Tibial nerve (tissue), 4 donors: ENCODE measurements at regions not wholly inside any gene's neighbourhood (a gene's known extent, or its start where the extent isn't known, plus 50 kb on each side); places are given as distances from the start of the nearest gene placed in this dataset.

ENCODE experiments used
- DNase-seq, 2 donors: peaks; one replicate each; pipeline ENCODE4 v3.0.0-alpha.2; 2019; ENCODE audit warnings: low spot score in 2 of 2
- H3K27ac ChIP-seq, 4 donors: fragments of 200-600 bp; sonication (generic) in 3 of 4; one replicate each; pipeline ENCODE4 v1.5.1; 2017 to 2019; ENCODE audit warnings: mild to moderate bottlenecking in 1 of 4
- H3K27me3 ChIP-seq, 2 donors: fragments of 200-600 bp; sonication (generic) in 1 of 2; one replicate each; pipeline versions ENCODE4 v1.5.1 to v1.6.0; 2017 to 2019
- H3K36me3 ChIP-seq, 3 donors: fragments of 200-600 bp; sonication (generic); one replicate each; pipeline ENCODE4 v1.5.1; 2018 to 2019
- H3K4me1 ChIP-seq, 4 donors: fragments of 200-600 bp; sonication (generic) in 3 of 4; one replicate each; pipeline ENCODE4 v1.5.1; 2017 to 2019
- H3K4me3 ChIP-seq, 4 donors: fragments of 200-600 bp; sonication (generic) in 3 of 4; one replicate each; pipeline ENCODE4 v1.5.1; 2017 to 2019; ENCODE audit warnings: mild to moderate bottlenecking in 1 of 4, moderate library complexity in 1 of 4
- H3K9me3 ChIP-seq, 4 donors: fragments of 200-600 bp; sonication (generic) in 3 of 4; one replicate each; pipeline ENCODE4 v1.5.1; 2017 to 2019
- CTCF ChIP-seq, 5 experiments: fragments of 200-600 bp in 3 of 5; fragments of 450-650 bp in 2 of 5; sonication (generic) in 3 of 5; IDR thresholded peaks; one replicate each; pipeline ENCODE4 v1.5.1; 2016 to 2019; ENCODE audit warnings: antibody characterized with exemption in 5 of 5, mild to moderate bottlenecking in 3 of 5, moderate library complexity in 2 of 5
- EP300 ChIP-seq, 2 donors: sonication (generic); formaldehyde crosslinking; IDR thresholded peaks; one replicate each; pipeline ENCODE4 v1.6.1; 2017; ENCODE audit warnings: antibody characterized with exemption in 2 of 2, mild to moderate bottlenecking in 1 of 2
- POLR2A ChIP-seq, 2 donors: fragments of 450-650 bp; IDR thresholded peaks; one replicate each; pipeline ENCODE4 v1.6.1; 2017; ENCODE audit warnings: antibody characterized with exemption in 2 of 2, mild to moderate bottlenecking in 2 of 2, moderate library complexity in 2 of 2
- WGBS, 2 donors: methylation state at CpG; one replicate each; pipeline ENCODE4 v1.1.5; 2018; 5-methylcytosine and 5-hydroxymethylcytosine counted together

DNA sequence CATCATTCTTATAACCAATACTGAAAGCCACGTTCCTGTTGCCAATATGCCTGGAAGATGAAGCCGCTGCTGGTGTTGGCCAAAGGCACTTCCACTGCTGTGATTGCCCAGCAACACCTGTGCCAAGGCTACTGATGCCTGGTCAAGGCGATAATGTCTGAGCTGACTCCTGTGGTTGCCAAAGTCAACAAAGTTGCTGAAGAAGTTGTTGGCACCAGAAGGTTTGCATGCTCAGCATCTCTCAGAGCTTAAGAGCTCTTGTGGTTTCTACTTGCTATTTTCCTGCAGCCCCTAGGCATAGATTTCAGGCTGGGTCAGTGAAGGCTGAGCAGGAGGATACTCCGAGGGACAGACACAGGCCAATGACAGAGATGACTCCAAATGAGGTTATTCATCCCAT is 63.4 kb upstream of the RAB3GAP2 start:
- peaks cover 0 to 4% (median 0%) of the 10 kb centered on the region in 4 donors for H3K4me1 ChIP-seq
- no peak overlapping the region for H3K27ac ChIP-seq
- no peak overlapping the region for H3K4me3 ChIP-seq
- H3K27me3 ChIP-seq: no peaks in the 10 kb centered on the region
- no peaks in the 10 kb centered on the region for H3K9me3 ChIP-seq
- no peaks in the 10 kb centered on the region for H3K36me3 ChIP-seq
- WGBS, 2 donors: 65 to 66% methylated on average over 4 of the region's 4 CpGs
- TF ChIP-seq POLR2A (IDR thresholded peaks at IDR 0.05): no peak
- no peak for TF ChIP-seq CTCF (IDR thresholded peaks at IDR 0.05)
- no peak for TF ChIP-seq EP300 (IDR thresholded peaks at IDR 0.05)
- no peak for DNase-seq

DNA sequence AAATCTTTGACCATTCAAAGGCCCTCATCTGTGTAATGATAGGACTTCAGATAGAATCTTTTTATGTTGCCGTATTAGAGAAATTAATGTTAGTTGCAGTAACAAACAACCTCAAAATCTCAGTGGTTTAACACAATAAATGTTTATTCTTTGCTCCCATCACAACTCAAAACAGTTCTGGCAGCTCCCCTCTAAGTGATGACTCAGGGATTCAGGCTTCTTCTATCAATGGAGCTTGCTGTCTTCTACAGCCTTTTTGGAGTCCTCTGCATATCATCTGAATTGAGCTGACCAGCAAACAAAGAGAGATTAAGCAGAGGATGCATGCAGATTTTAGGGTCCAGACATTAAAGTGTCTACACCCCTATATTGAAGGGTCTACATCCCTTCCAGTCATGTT is 59.1 kb upstream of the RAB3GAP2 start:
- H3K4me1 ChIP-seq: peaks cover 0 to 4% (median 0%) of the 10 kb centered on the region in 4 donors
- H3K36me3 ChIP-seq: no peaks in the 10 kb centered on the region
- H3K27me3 ChIP-seq: no peaks in the 10 kb centered on the region
- peak overlapping the region in 1 of 4 donors; percentile 58 for H3K27ac ChIP-seq
- WGBS, 2 donors: 57 to 62% methylated on average over 1 of the region's 1 CpG
- H3K9me3 ChIP-seq: no peaks in the 10 kb centered on the region
- no peak for DNase-seq
- H3K4me3 ChIP-seq: no peak overlapping the region
- no peak for TF ChIP-seq CTCF (IDR thresholded peaks at IDR 0.05)

- H3K9me3 ChIP-seq: no peaks in the 10 kb centered on the region
- peaks cover 0 to 14% (median 0%) of the 10 kb centered on the region in 4 donors for H3K4me1 ChIP-seq
- TF ChIP-seq POLR2A (IDR thresholded peaks at IDR 0.05) (no peak), EP300 (IDR thresholded peaks at IDR 0.05) (peak in 1 of 2 donors; percentile 29), CTCF (IDR thresholded peaks at IDR 0.05) (no peak)
- no peak overlapping the region for H3K4me3 ChIP-seq
- peak overlapping the region in 3 of 4 donors; percentile 4 to 71 (median 58) for H3K27ac ChIP-seq
- no peaks in the 10 kb centered on the region for H3K27me3 ChIP-seq
- no peaks in the 10 kb centered on the region for H3K36me3 ChIP-seq
- no peak for DNase-seq
- 43 to 45% methylated on average over 3 of the region's 3 CpGs for WGBS, 2 donors
Measured at GRCh38 chr1:220330265-220330664, 58.0 kb upstream of the RAB3GAP2 start.

GRCh38 chr1:220327106-220327505 is 54.9 kb upstream of the RAB3GAP2 start:
- no peaks in the 10 kb centered on the region for H3K9me3 ChIP-seq
- 81 to 83% methylated on average over 6 of the region's 6 CpGs for WGBS, 2 donors
- DNase-seq: no peak
- H3K4me3 ChIP-seq: no peak overlapping the region
- TF ChIP-seq CTCF (IDR thresholded peaks at IDR 0.05): no peak
- no peak for TF ChIP-seq POLR2A (IDR thresholded peaks at IDR 0.05)
- no peak for TF ChIP-seq EP300 (IDR thresholded peaks at IDR 0.05)
- no peaks in the 10 kb centered on the region for H3K36me3 ChIP-seq
- H3K27ac ChIP-seq: no peak overlapping the region
- H3K4me1 ChIP-seq: peaks cover 0 to 16% (median 0%) of the 10 kb centered on the region in 4 donors
- no peaks in the 10 kb centered on the region for H3K27me3 ChIP-seq

- Histone ChIP-seq H3K27me3 (no peaks in the 10 kb centered on the region), H3K4me3 (no peak overlapping the region)
- no peak for DNase-seq
Measured at GRCh38 chr1:220326578-220326977, 54.3 kb upstream of the RAB3GAP2 start.

More at GRCh38 chr1:220326578-220326977, 54.3 kb upstream of the RAB3GAP2 start:
- Histone ChIP-seq H3K9me3 (no peaks in the 10 kb centered on the region), H3K27ac (peak overlapping the region in 1 of 4 donors; percentile 21), H3K36me3 (no peaks in the 10 kb centered on the region), H3K4me1 (peaks cover 0 to 16% (median 0%) of the 10 kb centered on the region in 4 donors)
- 79 to 90% methylated on average over 2 of the region's 2 CpGs for WGBS, 2 donors
- TF ChIP-seq CTCF (IDR thresholded peaks at IDR 0.05) (no peak), EP300 (IDR thresholded peaks at IDR 0.05) (peak in 1 of 2 donors; percentile 14), POLR2A (IDR thresholded peaks at IDR 0.05) (no peak)
